ENCODE measurements at regions not wholly inside any gene's neighbourhood (a gene's known extent, or its start where the extent isn't known, plus 50 kb on each side); places are given as distances from the start of the nearest gene placed in this dataset.

- TF ChIP-seq CTCF (IDR thresholded peaks at IDR 0.05 in 2 of 3, conservative IDR thresholded peaks at IDR 0.05 in 1 of 3; ENCODE audit: control insufficient read depth in 2 of 3, extremely low read depth in 1 of 3, insufficient read depth in 1 of 3, low read depth in 3 of 3, low read length in 3 of 3) (no peak), NFIC (IDR thresholded peaks at IDR 0.05; ENCODE audit: low read depth, low read length) (no peak), ZZZ3 (IDR thresholded peaks at IDR 0.05; ENCODE audit: control insufficient read depth, insufficient read length, low read depth) (no peak), ZSCAN29 (IDR thresholded peaks at IDR 0.05) (no peak), RAD51 (IDR thresholded peaks at IDR 0.05) (no peak), MTA3 (IDR thresholded peaks at IDR 0.05; ENCODE audit: borderline replicate concordance, low read length) (no peak), PKNOX1 (IDR thresholded peaks at IDR 0.05) (no peak), EZH2 (IDR thresholded peaks at IDR 0.05; ENCODE audit: borderline replicate concordance, control insufficient read depth, low read depth, low read length) (no peak), CHD1 (IDR thresholded peaks at IDR 0.05; ENCODE audit: low read depth, low read length) (no peak), MAX (IDR thresholded peaks at IDR 0.05; ENCODE audit: low read depth, low read length) (no peak), SKIL (IDR thresholded peaks at IDR 0.05; ENCODE audit: low read depth, poor library complexity, severe bottlenecking) (no peak), SP1 (IDR thresholded peaks at IDR 0.05; ENCODE audit: low read depth, low read length) (no peak), POLR2A (IDR thresholded peaks at IDR 0.05; ENCODE audit: low read depth, low read length) (no peak)
Measured at GRCh38 chr2:215769246-215769645, 244.1 kb downstream of the MREG start.
